NAMALWA (cell line): ENCODE measurements at regions not wholly inside any gene's neighbourhood (a gene's known extent, or its start where the extent isn't known, plus 50 kb on each side); places are given as distances from the start of the nearest gene placed in this dataset.

Source experiments
- DNase-seq: peaks from one replicate; pipeline ENCODE4 v3.0.0-alpha.2; 2015; ENCODE audit warnings: low spot score

GRCh38 chr10:33412653-33413361 is 78.3 kb upstream of the NRP1 start:
- no peak for DNase-seq

GRCh38 chr10:33412241-33412640 is 77.8 kb upstream of the NRP1 start:
- DNase-seq: no peak

GRCh38 chr10:33410860-33411234 is 76.4 kb upstream of the NRP1 start:
- DNase-seq: no peak

GRCh38 chr10:33410096-33410859 is 75.8 kb upstream of the NRP1 start:
- no peak for DNase-seq

GRCh38 chr10:33406596-33406995 is 72.1 kb upstream of the NRP1 start:
- no peak for DNase-seq

- DNase-seq: no peak
Measured at GRCh38 chr10:33402220-33403073, 68.0 kb upstream of the NRP1 start.

GRCh38 chr10:33401300-33401699 is 66.8 kb upstream of the NRP1 start:
- DNase-seq: no peak

- DNase-seq: no peak
Measured at GRCh38 chr10:33398796-33399195, 64.3 kb upstream of the NRP1 start.

GRCh38 chr10:33396938-33397337 is 62.5 kb upstream of the NRP1 start:
- no peak for DNase-seq

- no peak for DNase-seq
Measured at GRCh38 chr10:33396279-33396678, 61.8 kb upstream of the NRP1 start.

GRCh38 chr10:33395201-33395600 is 60.7 kb upstream of the NRP1 start:
- no peak for DNase-seq

DNA sequence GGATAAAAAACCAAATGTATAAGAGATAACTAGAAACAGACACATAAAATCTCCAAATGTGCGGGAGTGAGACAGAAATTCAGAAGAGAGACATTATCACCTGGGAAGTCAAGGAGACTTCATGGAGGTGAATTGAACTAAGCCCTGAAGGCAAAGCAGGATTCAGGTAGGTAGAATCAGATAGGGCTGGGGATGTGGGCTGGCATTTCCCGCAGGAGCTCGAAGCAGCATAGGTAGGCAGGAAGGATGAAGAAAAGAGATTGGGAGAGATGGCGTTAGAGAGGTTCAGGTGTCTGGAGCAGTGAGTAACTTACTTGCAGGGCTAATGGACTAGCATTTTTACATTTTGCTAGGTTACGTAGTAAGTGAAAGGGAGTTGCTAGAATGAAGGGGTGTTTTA is 58.2 kb upstream of the NRP1 start:
- no peak for DNase-seq

GRCh38 chr10:33391611-33392465 is 57.4 kb upstream of the NRP1 start:
- no peak for DNase-seq

DNA sequence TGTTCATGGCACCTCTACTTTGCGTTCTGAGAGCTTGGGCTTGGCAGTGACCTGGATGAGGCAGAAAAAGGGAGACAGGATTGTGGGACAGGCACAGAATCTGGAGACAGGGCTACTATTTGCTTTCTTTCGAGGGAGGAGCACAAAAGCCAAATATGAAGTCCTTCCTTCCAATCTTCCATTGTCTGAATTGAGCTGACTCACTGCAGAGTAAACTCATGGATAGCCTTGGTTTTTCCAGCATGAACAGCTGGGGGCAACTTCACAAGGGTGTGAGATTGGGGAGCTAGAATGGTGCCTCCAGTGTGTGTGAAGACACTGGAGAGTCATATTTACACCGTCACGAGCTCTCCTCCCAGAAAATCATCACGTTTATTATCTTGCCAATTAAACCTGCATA is 55.6 kb upstream of the NRP1 start:
- no peak for DNase-seq

DNA sequence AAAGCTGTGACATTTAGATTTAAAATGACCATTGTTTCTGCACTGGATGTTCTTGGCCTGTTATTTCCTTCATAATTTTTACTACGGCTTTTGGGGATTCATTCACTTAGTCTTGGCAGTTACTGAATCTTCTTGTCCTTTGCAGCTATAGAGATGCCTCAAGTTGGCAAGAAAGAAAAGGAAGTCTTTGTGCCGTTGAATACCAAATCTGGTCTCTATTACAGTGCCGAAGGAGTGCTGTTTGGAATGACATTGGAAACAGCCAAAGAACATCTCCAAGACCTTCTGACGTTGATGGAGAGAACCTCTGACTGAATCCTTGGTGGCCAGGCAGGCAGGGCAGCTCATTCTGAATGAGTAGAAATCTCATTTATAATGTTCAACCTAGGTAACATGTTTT is 54.3 kb upstream of the NRP1 start:
- DNase-seq: no peak

- no peak for DNase-seq
Measured at GRCh38 chr10:33388382-33388781, 53.9 kb upstream of the NRP1 start.

DNA sequence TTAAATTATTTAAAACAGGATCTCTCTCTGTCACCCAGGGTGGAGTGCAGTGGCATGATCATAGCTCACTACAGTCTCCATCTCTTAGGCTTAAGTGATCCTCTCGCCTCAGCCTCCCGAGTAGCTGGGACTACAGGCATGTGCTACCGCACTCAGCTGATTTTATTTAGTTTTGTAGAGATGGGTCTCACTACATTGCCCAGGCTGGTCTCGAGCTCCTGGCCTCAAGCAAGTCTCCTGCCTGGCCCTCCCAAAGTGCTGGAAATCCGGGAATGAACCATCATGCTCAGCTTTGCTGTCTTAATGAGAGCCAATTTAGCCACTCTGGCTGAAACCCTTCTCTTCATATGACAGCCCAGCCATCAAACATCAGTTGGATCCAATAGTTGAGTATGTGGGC is 53.3 kb upstream of the NRP1 start:
- DNase-seq: no peak

DNA sequence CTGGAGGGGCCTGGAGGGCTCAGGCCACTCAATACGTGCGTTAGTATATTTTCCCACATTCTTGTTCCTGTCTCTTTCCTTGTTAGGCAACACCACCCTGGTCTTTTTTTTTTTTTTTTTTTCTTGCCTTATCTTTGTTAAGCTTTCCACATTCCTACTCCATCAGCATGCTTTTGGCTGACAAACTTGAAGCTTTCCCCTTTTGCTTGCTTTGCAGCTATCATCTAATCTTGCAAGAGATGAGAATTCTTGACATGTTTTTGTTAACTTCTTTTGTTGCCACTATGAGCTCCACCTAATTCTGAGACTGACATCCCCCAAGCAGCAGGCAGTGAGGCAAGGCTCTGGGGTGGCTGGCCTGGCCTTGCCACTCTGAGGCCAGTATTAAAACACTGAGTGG is 52.5 kb upstream of the NRP1 start:
- DNase-seq: no peak

DNA sequence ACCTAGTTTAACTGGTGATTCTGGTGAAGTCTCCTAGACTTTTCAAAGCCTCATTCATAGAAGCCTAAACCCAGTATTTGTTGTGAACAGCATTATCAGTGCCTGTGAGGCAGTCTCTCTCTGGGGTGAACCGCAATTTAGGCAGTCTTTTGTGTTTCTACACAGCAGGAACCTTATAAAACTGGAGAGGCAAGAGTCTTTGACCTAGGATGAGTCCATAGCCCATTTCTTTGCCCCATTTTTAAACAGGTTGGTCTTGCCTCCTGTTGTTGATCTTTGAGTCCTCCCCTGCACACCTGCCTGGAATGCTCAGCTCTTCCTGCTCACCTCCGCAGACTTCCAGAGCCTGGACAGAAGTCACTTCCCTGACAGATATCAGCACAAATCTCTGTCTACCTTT is 51.2 kb upstream of the NRP1 start:
- no peak for DNase-seq

GRCh38 chr10:33385015-33385414 is 50.5 kb upstream of the NRP1 start:
- DNase-seq: no peak
